Trophoblast cell (in vitro differentiated cells and primary cell): ENCODE measurements at regions not wholly inside any gene's neighbourhood (a gene's known extent, or its start where the extent isn't known, plus 50 kb on each side); places are given as distances from the start of the nearest gene placed in this dataset.

ENCODE experiments used
- DNase-seq, 2 donors: peaks; one replicate each; pipeline ENCODE4 v3.0.0-alpha.2; 2016
- H2AFZ ChIP-seq: 2 replicates; pipeline ENCODE4 v1.6.1; 2013; ENCODE audit warnings: low read length, moderate library complexity, mild to moderate bottlenecking; ENCODE audit not compliant: insufficient read depth, poor library complexity
- H2AK5ac ChIP-seq: 2 replicates; pipeline ENCODE4 v1.6.1; 2013; ENCODE audit warnings: mild to moderate bottlenecking, low read length
- H2BK120ac ChIP-seq: 2 replicates; pipeline ENCODE4 v1.6.1; 2013; ENCODE audit warnings: low read length, mild to moderate bottlenecking, moderate library complexity; ENCODE audit not compliant: insufficient read depth, poor library complexity
- H2BK12ac ChIP-seq: 2 replicates; pipeline ENCODE4 v1.6.1; 2013; ENCODE audit warnings: mild to moderate bottlenecking, low read length, moderate library complexity
- H2BK5ac ChIP-seq: 2 replicates; pipeline ENCODE4 v1.6.1; 2013; ENCODE audit warnings: low read length, low read depth, moderate library complexity, mild to moderate bottlenecking; ENCODE audit not compliant: poor library complexity
- H3K14ac ChIP-seq: 2 replicates; pipeline ENCODE4 v1.6.1; 2013; ENCODE audit warnings: mild to moderate bottlenecking, low read length
- H3K18ac ChIP-seq: 2 replicates; pipeline ENCODE4 v1.6.1; 2013; ENCODE audit warnings: mild to moderate bottlenecking, low read length
- H3K23ac ChIP-seq: 2 replicates; pipeline ENCODE4 v1.6.1; 2013; ENCODE audit warnings: low read length
- H3K27ac ChIP-seq: 2 replicates; pipeline ENCODE4 v1.5.1; 2013; ENCODE audit warnings: low read depth, mild to moderate bottlenecking, inconsistent platforms, low read length, moderate library complexity
- H3K27me3 ChIP-seq: 2 replicates; pipeline ENCODE4 v1.6.1; 2013; ENCODE audit warnings: inconsistent platforms, mild to moderate bottlenecking, low read length, moderate library complexity; ENCODE audit not compliant: insufficient read depth
- H3K36me3 ChIP-seq, 2 experiments: 1 replicate in 1 of 2; 2 replicates in 1 of 2; pipeline ENCODE4 v1.6.1; 2013; ENCODE audit warnings: low read length in 2 of 2, mild to moderate bottlenecking in 2 of 2, moderate library complexity in 1 of 2; ENCODE audit not compliant: insufficient read depth in 2 of 2, control insufficient read depth in 1 of 2
- H3K4ac ChIP-seq: 2 replicates; pipeline ENCODE4 v1.6.1; 2013; ENCODE audit warnings: low read depth, mild to moderate bottlenecking, low read length, moderate library complexity
- H3K4me1 ChIP-seq, 2 experiments: 1 replicate in 1 of 2; 2 replicates in 1 of 2; pipeline ENCODE4 v1.6.1; 2013; ENCODE audit warnings: low read length in 2 of 2, mild to moderate bottlenecking in 2 of 2, moderate library complexity in 1 of 2; ENCODE audit not compliant: insufficient read depth in 2 of 2, control insufficient read depth in 1 of 2
- H3K4me2 ChIP-seq: 2 replicates; pipeline ENCODE4 v1.6.1; 2013; ENCODE audit warnings: inconsistent platforms, mild to moderate bottlenecking, low read length, moderate library complexity
- H3K4me3 ChIP-seq: 2 replicates; pipeline ENCODE4 v1.5.1; 2013; ENCODE audit warnings: mild to moderate bottlenecking, low read depth, low read length, inconsistent platforms
- H3K79me1 ChIP-seq: one replicate; pipeline ENCODE4 v1.6.1; 2013; ENCODE audit warnings: low read length
- H3K79me2 ChIP-seq: 2 replicates; pipeline ENCODE4 v1.6.1; 2013; ENCODE audit warnings: low read length, mild to moderate bottlenecking; ENCODE audit not compliant: control insufficient read depth, insufficient read depth, poor library complexity
- H3K9ac ChIP-seq: 2 replicates; pipeline ENCODE4 v1.6.1; 2013; ENCODE audit warnings: mild to moderate bottlenecking, low read length
- H3K9me3 ChIP-seq: 2 replicates; pipeline ENCODE4 v1.6.1; 2013; ENCODE audit warnings: low read depth, mild to moderate bottlenecking, control low read depth, inconsistent platforms, low read length; ENCODE audit not compliant: insufficient read depth
- H4K12ac ChIP-seq: 2 replicates; pipeline ENCODE4 v1.6.1; 2013; ENCODE audit warnings: low read depth, mild to moderate bottlenecking, low read length, moderate library complexity
- H4K8ac ChIP-seq: 2 replicates; pipeline ENCODE4 v1.6.1; 2013; ENCODE audit warnings: low read depth, mild to moderate bottlenecking, low read length, moderate library complexity
- H4K91ac ChIP-seq: one replicate; pipeline ENCODE4 v1.6.1; 2013; ENCODE audit warnings: low read depth, mild to moderate bottlenecking, low read length, moderate library complexity
- WGBS: extraction: QIAGEN DNeasy Blood & Tissue Kit; methylation state at CpG from one replicate; pipeline ENCODE4 v1.1.7; 2013; ENCODE audit warnings: missing lambda C conversion rate; ENCODE audit not compliant: insufficient read length, insufficient coverage; ENCODE audit errors: extremely low coverage; 5-methylcytosine and 5-hydroxymethylcytosine counted together

DNA sequence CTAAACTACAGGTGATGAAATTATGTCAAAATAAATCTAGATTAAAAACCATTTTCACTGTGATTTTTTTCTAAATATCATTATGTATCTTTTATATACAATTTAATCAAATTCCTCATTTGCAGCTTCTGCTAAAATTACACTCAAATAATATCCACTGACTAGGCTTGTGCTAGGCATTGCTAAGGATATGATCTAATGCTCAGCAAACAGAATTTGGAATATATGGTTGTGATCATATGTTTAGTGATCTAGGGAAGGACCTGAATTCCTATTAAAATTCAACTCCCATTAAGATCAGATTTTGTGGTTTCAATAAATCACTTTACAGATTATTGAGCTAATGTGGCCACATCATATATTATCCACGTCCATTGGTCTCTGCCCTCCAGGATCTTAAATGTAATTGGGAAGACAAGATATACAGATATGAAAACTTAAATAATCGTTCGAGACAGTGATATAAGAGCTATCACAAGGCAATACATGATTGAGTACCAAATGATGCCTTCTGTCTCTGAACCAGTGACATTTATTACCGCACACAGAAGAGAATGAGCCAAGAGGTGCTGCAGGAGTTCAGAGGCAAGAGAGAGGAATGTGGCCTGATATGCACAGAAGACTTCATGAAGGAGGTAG, 206.0 kb upstream of the RPS6KA3 start:
- Histone ChIP-seq H2BK12ac (no peak overlapping the region), H2BK120ac (no peak overlapping the region), H3K4me3 (no peak overlapping the region), H4K91ac (no peak overlapping the region), H2AFZ (no peak overlapping the region), H3K79me2 (no peaks in the 10 kb centered on the region), H3K4me1 (peaks cover 0 to under 1% of the 10 kb centered on the region in 2 experiments), H3K27ac (no peak overlapping the region), H4K12ac (no peak overlapping the region), H3K79me1 (no peaks in the 10 kb centered on the region), H3K9ac (no peak overlapping the region), H3K18ac (no peak overlapping the region), H3K9me3 (no peaks in the 10 kb centered on the region), H3K14ac (no peak overlapping the region), H2AK5ac (no peak overlapping the region), H3K23ac (no peak overlapping the region), H3K4ac (no peak overlapping the region), H3K27me3 (no peaks in the 10 kb centered on the region), H3K36me3 (no peaks in the 10 kb centered on the region), H4K8ac (no peak overlapping the region), H2BK5ac (no peak overlapping the region), H3K4me2 (no peak overlapping the region)
- DNase-seq: no peak
- no CpG with 5 or more reads among the region's 4 CpGs for WGBS

DNA sequence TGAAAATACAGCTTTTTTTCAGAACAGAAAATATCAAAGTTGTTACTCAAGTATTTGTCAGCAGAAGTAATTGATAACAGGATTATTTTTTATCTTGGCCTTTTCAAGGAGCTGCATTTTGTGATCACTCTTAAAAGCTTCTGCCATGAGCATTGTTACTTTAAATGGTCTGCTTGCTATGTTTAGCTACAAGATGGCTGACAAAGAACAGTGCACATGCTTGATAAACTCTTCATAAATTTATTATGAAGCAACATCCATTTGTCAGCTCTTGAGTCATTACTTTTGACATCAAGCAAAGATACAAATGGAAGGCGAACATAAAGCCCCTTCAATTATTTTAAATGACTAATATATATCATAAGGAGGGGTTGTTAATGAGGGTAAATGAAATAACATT, 205.4 kb upstream of the RPS6KA3 start:
- Histone ChIP-seq H3K9me3 (no peaks in the 10 kb centered on the region), H2BK120ac (no peak overlapping the region), H3K23ac (no peak overlapping the region), H2BK12ac (no peak overlapping the region), H3K79me2 (no peaks in the 10 kb centered on the region), H3K14ac (no peak overlapping the region), H3K4ac (no peak overlapping the region), H3K18ac (no peak overlapping the region), H2BK5ac (no peak overlapping the region), H3K4me1 (no peaks in the 10 kb centered on the region), H3K4me2 (no peak overlapping the region), H3K79me1 (no peaks in the 10 kb centered on the region), H3K4me3 (no peak overlapping the region), H3K9ac (no peak overlapping the region), H3K27me3 (no peaks in the 10 kb centered on the region), H4K8ac (no peak overlapping the region), H4K12ac (no peak overlapping the region), H2AK5ac (no peak overlapping the region), H4K91ac (no peak overlapping the region), H3K27ac (no peak overlapping the region), H2AFZ (no peak overlapping the region), H3K36me3 (no peaks in the 10 kb centered on the region)
- no CpG with 5 or more reads among the region's 1 CpG for WGBS
- DNase-seq: no peak

DNA sequence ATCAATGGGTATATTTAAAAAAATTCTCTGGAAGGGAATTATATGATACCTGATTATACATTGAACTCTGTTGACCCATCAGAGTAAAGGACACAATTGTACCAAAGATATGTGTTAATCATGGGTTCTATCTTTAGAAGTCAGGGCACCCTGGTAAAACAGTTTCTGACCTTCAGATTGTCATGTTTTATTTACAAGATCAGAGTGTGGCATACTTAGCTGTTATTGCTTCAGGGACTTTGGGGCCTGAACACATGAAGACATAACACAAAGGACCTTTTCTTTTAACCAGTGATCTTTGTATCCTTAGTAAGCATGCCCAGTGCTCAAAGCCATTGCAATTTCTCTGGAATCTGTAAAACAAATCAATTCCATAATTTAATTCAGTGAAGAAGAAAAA, 204.8 kb upstream of the RPS6KA3 start:
- no peak overlapping the region for H4K8ac ChIP-seq
- no peaks in the 10 kb centered on the region for H3K27me3 ChIP-seq
- no peak overlapping the region for H3K14ac ChIP-seq
- no peak overlapping the region for H2BK12ac ChIP-seq
- H4K91ac ChIP-seq: no peak overlapping the region
- H4K12ac ChIP-seq: no peak overlapping the region
- no peak overlapping the region for H2BK5ac ChIP-seq
- no peak overlapping the region for H2AK5ac ChIP-seq
- H3K18ac ChIP-seq: no peak overlapping the region
- H3K9ac ChIP-seq: no peak overlapping the region
- no peak overlapping the region for H2BK120ac ChIP-seq
- no peaks in the 10 kb centered on the region for H3K4me1 ChIP-seq
- no peak overlapping the region for H3K4ac ChIP-seq
- H3K79me1 ChIP-seq: no peaks in the 10 kb centered on the region
- H3K27ac ChIP-seq: no peak overlapping the region
- no peaks in the 10 kb centered on the region for H3K79me2 ChIP-seq
- H3K9me3 ChIP-seq: no peaks in the 10 kb centered on the region
- no peak overlapping the region for H3K23ac ChIP-seq
- no peak for DNase-seq
- H2AFZ ChIP-seq: no peak overlapping the region
- no peak overlapping the region for H3K4me2 ChIP-seq
- no peaks in the 10 kb centered on the region for H3K36me3 ChIP-seq
- no peak overlapping the region for H3K4me3 ChIP-seq

- Histone ChIP-seq H3K9me3 (no peaks in the 10 kb centered on the region), H3K36me3 (no peaks in the 10 kb centered on the region), H3K9ac (no peak overlapping the region), H2AFZ (no peak overlapping the region), H4K8ac (no peak overlapping the region), H2BK120ac (no peak overlapping the region), H3K23ac (no peak overlapping the region), H4K91ac (no peak overlapping the region), H3K4me3 (no peak overlapping the region), H3K4ac (no peak overlapping the region), H4K12ac (no peak overlapping the region), H2BK12ac (no peak overlapping the region), H3K27ac (no peak overlapping the region), H3K18ac (no peak overlapping the region), H3K4me1 (no peaks in the 10 kb centered on the region), H2BK5ac (no peak overlapping the region), H3K4me2 (no peak overlapping the region), H3K79me1 (no peaks in the 10 kb centered on the region), H2AK5ac (no peak overlapping the region), H3K14ac (no peak overlapping the region), H3K27me3 (no peaks in the 10 kb centered on the region), H3K79me2 (no peaks in the 10 kb centered on the region)
- no CpG with 5 or more reads among the region's 3 CpGs for WGBS
- no peak for DNase-seq
These were observed 196.8 kb upstream of the RPS6KA3 start for GRCh38 chrX:20463296-20464075.
